NCI-H82 (cell line): ENCODE measurements at regions not wholly inside any gene's neighbourhood (a gene's known extent, or its start where the extent isn't known, plus 50 kb on each side); places are given as distances from the start of the nearest gene placed in this dataset.
"Not testable (repeated sequence)": the region's sequence is repeated elsewhere in the genome, so short reads cannot be mapped to it uniquely, and the experiment has no call there.

Experiments used
- DNase-seq: peaks from one replicate; lab custom pipeline; 2025; lab: John Stamatoyannopoulos, UW

GRCh38 chr6:170043150-170043819 is 247.6 kb downstream of the DLL1 start:
- DNase-seq, result no peak

GRCh38 chr6:170042596-170043118 is 248.2 kb downstream of the DLL1 start:
- no peak for DNase-seq

DNA sequence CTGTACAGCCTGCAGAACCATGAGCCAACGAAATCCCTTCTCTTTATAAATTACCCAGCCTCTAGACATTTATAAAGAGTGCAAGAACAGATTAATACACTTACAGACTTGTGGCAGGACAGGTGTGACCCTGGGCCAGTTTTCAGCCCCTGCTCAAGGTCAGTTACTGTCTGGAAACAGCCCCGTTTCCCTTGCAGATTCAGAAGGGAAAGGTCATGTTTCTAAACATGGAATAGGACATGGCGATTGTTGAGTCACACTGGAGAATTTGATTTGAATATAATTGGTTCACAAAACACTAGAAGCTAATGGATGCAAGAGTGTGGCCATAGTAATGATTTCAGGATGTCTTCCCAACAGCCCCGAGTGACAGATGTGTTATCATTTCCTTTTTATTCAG is 248.8 kb downstream of the DLL1 start:
- no peak for DNase-seq

DNA sequence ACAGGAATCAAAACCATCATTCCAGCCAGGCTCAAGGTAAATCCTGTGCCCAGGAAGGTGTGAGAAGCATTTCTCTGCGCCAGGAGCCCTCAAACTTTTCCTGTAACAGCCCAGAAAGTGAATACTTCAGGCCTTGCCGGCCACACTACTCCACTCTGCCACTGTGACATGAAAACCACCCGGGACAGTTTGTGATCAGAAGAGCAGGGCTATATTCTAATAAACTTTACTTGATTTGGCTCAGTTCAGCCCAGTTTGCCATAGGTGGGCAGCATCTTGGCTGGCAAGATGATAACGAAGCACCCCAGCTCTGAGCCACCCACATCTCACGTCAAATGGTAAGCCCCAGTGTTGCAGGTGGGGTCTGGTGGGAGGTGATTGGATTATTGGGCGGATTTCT is 249.4 kb downstream of the DLL1 start:
- no peak for DNase-seq

GRCh38 chr6:170040906-170041305 is 250.0 kb downstream of the DLL1 start:
- DNase-seq, result no peak

- no peak for DNase-seq
These were observed 250.8 kb downstream of the DLL1 start for GRCh38 chr6:170040115-170040500.

GRCh38 chr6:170039156-170040114 is 251.4 kb downstream of the DLL1 start:
- DNase-seq, result no peak

GRCh38 chr6:170038708-170039107 is 252.2 kb downstream of the DLL1 start:
- DNase-seq, result no peak

DNA sequence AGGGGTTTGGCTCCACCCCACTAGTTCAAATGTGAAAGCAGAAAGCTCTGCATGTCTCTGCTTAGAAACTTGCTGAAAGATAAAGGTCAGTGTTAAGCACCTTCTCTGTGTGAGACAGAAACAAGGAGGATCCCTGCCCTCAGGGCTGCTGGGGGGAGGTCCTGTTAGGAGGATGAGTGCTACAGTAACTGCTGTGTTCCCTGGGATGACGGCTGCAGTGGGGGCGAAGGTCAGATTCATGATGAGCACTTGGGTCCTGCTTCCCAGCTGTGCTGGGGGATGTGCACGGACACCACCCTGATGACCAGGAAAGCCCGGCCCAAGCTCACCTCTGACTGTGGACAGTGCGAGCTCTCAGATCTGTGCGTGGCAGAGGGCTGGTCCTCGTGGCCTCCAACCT is 252.6 kb downstream of the DLL1 start:
- DNase-seq, result no peak

DNA sequence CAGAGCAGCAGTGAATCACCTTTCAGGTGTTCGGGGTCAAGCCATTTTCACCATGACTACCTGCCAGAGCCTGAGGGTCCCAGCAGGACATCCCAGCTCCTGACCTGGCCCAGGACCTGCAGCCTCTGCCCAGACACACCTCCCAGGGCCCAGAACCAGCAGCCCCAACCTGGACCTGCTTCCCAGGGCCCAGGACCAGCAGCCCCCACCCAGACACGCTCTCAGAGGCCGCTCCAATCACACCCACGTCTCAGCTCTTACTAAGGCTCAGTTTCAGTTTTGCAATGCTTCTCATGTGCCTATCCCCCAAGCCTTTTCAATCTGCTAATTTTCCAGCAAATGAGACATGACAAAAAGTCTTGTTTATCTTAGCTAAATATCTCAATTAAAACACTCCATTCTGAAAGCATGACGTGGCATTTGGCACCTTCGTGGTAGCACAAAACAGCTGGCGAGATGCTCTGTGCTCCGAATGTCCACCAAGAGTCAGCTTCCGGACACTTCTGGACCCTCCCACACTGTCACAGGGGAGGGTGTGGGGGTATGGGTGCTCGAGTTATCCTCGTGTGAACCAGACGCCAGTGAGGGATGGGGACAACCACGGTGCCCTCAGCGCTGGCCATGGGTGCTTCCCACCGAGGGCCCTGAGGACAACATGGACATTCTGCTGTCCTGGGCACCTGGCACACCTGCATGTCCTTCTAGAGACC is 253.2 kb downstream of the DLL1 start:
- DNase-seq, result no peak

DNA sequence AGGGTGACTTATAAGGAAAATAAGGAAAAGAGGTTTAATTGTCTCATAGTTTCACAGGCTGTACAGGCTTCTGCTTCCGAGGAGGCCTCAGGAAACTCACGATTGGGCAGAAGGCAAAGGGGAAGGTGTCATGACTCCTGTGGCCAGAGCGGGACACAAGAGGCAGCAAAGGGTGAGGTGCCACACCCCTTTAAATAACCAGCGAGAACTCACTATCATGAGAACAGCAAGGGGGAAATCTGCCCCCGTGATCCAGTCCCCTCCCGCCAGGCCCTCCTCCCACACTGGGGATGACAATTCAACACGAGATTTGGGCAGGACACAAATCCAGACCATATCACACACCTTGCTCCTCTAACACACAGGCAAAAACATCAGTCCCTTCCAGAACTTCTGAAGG is 254.0 kb downstream of the DLL1 start:
- no peak for DNase-seq

- DNase-seq, result not testable (repeated sequence)
These were observed 254.5 kb downstream of the DLL1 start for GRCh38 chr6:170036367-170036766.

- DNase-seq, result peak; percentile 24
These were observed 255.0 kb downstream of the DLL1 start for GRCh38 chr6:170035901-170036304.

DNA sequence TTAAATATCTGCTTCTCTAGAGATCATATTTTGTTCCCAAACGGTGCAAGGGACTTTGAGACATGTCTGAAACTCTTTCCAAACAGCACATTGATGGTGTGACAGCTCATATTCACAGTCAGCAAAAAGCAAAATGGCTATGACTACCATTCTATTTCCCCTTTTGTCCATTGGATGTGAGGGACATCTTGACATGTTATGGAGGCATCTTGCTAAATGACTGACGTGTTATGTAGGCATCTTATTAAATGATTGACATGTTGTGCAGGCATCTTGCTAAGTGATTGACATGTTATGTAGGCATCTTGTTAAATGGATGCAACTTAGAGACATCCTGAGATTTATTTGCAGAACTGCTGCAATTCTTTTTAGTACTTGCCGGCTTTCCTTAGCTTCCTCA is 255.8 kb downstream of the DLL1 start:
- no peak for DNase-seq

- DNase-seq, result no peak
These were observed 256.6 kb downstream of the DLL1 start for GRCh38 chr6:170034294-170034693.

- DNase-seq, result no peak
These were observed 257.2 kb downstream of the DLL1 start for GRCh38 chr6:170033666-170034065.

DNA sequence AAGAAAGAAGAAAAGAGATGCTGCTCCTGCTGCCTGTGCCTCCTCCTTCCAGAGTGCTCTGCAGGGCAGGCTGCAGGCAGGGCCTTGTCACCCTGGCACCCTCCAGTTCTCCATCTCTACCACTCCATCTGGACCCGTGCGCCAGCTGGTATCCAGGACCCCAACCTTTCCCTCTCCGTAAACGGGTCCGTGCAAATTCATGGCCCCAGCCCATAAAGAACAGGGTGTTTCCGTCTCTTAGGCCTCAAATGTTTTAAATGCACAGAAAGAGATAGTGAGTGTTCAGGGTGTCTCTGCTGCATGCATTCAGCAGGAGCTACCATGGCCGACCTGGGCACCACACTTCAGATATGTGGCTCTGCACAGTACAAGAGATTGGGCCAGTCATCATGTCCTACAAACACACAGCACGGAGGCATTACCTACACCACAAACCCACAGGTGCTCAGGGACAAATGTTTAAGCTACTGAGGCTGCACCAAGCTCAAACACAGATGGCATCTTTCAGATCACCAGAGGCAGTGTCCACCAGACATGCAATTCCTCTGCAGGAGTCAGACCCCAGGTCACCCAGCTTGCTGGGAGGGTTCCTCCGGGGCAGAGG is 258.1 kb downstream of the DLL1 start:
- DNase-seq, result no peak

DNA sequence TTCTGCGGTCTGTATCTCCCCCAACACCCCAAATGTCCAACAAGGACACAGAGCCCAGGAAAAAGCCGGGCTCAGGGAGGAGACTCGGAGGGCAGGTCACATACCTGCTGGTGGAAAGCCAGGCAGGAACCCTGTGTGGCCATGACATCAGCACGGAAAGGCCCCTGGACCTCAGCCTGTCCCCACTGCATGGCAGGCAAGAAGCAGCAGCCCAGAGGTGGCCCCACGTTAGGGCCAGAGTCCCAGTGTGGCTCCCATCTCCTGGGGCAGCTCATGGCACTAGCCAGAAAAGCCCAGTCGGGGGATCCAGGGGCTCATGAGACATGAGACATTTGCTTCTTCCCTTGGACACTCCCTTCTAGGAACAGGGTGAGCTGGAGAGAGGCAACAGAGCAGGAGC is 258.7 kb downstream of the DLL1 start:
- DNase-seq, result no peak

- no peak for DNase-seq
These were observed 259.2 kb downstream of the DLL1 start for GRCh38 chr6:170031684-170032121.

DNA sequence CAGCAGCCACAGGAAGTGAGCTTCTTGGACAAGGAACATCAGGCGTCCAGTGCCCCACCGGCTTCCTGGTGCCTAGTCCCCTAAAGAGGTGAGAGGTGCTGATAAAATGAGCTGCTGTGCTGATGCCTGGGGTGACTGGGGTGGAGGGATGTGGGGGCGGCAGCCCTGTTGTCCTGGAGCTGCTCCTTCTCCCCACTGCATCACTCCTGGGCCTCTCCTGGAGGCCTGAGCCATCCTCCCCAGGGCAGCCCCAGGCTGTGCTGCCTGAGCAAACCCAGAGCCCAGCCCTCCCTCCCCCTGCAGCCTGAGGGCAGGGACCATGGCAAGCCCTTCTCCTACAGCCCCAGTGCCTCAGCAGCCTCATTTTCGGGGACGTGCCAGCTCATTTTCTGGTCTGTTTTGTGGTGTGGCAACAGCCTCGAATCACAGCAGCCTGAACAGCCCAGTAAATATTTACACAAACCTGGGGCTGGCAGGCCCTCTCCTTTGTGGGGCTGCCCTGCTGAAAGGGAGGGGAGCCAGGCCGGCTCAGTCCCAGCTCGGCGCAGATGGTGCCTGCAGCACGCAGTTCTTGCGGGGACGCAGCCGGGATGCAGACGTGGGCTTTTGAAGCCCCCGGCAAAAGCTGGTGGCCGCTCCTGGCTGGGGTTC is 259.9 kb downstream of the DLL1 start:
- DNase-seq, result no peak

GRCh38 chr6:170030284-170030815 is 260.5 kb downstream of the DLL1 start:
- no peak for DNase-seq
